Activated naive CD4-positive, alpha-beta T cell treated with anti-CD3 and anti-CD28 coated beads, Interleukin-2, amount 50 U/mL, for 16 hours (primary cell): ENCODE measurements at regions not wholly inside any gene's neighbourhood (a gene's known extent, or its start where the extent isn't known, plus 50 kb on each side); places are given as distances from the start of the nearest gene placed in this dataset.
"Not testable (repeated sequence)": the region's sequence is repeated elsewhere in the genome, so short reads cannot be mapped to it uniquely, and the experiment has no call there.

Experiments used
- DNase-seq: peaks from one replicate; pipeline ENCODE4 v3.0.0-alpha.2; 2020

GRCh38 chr2:134040626-134041172 lies 213.2 kb upstream of the MGAT5 start:
- DNase-seq = not testable (repeated sequence)

- DNase-seq = no peak
Measured at GRCh38 chr2:134041877-134042276, 212.0 kb upstream of the MGAT5 start.

- not testable (repeated sequence) for DNase-seq
Measured at GRCh38 chr2:134043028-134043427, 210.8 kb upstream of the MGAT5 start.

- DNase-seq = no peak
Measured at GRCh38 chr2:134052173-134052572, 201.7 kb upstream of the MGAT5 start.

- no peak for DNase-seq
Measured at GRCh38 chr2:134056173-134056572, 197.7 kb upstream of the MGAT5 start.

GRCh38 chr2:134061066-134061465 lies 192.8 kb upstream of the MGAT5 start:
- not testable (repeated sequence) for DNase-seq

GRCh38 chr2:134062235-134062634 lies 191.6 kb upstream of the MGAT5 start:
- not testable (repeated sequence) for DNase-seq

GRCh38 chr2:134063916-134064315 lies 190.0 kb upstream of the MGAT5 start:
- DNase-seq = not testable (repeated sequence)

- no peak for DNase-seq
Measured at GRCh38 chr2:134070281-134070741, 183.6 kb upstream of the MGAT5 start.

- DNase-seq = no peak
Measured at GRCh38 chr2:134072341-134072740, 181.5 kb upstream of the MGAT5 start.

- DNase-seq = no peak
Measured at GRCh38 chr2:134073023-134073422, 180.8 kb upstream of the MGAT5 start.

- DNase-seq = no peak
Measured at GRCh38 chr2:134074619-134075018, 179.3 kb upstream of the MGAT5 start.

GRCh38 chr2:134075204-134075603 lies 178.7 kb upstream of the MGAT5 start:
- no peak for DNase-seq

- no peak for DNase-seq
Measured at GRCh38 chr2:134078354-134078753, 175.5 kb upstream of the MGAT5 start.

GRCh38 chr2:134079373-134079772 lies 174.5 kb upstream of the MGAT5 start:
- no peak for DNase-seq

GRCh38 chr2:134080386-134081089 lies 173.3 kb upstream of the MGAT5 start:
- DNase-seq = no peak

GRCh38 chr2:134081238-134081938 lies 172.5 kb upstream of the MGAT5 start:
- DNase-seq = no peak

GRCh38 chr2:134083548-134083947 lies 170.3 kb upstream of the MGAT5 start:
- no peak for DNase-seq

GRCh38 chr2:134086594-134087219 lies 167.2 kb upstream of the MGAT5 start:
- DNase-seq = no peak

- DNase-seq = no peak
Measured at GRCh38 chr2:134087371-134087921, 166.4 kb upstream of the MGAT5 start.

GRCh38 chr2:134089454-134089853 lies 164.4 kb upstream of the MGAT5 start:
- DNase-seq = no peak

- DNase-seq = no peak
Measured at GRCh38 chr2:134097740-134098139, 156.1 kb upstream of the MGAT5 start.

- no peak for DNase-seq
Measured at GRCh38 chr2:134098321-134098720, 155.6 kb upstream of the MGAT5 start.
